HG03342 (cell line): ENCODE measurements at regions not wholly inside any gene's neighbourhood (a gene's known extent, or its start where the extent isn't known, plus 50 kb on each side); places are given as distances from the start of the nearest gene placed in this dataset.

ENCODE experiments used
- ATAC-seq: cut with Tn5 transposase; IDR thresholded peaks from one replicate; pipeline ENCODE4 v1.9.1; 2021; ENCODE audit warnings: mild to moderate bottlenecking, moderate library complexity; ENCODE audit not compliant: unreplicated experiment

GRCh38 chr13:39965309-39965708 lies 309.8 kb downstream of the COG6 start:
- ATAC-seq = no peak

GRCh38 chr13:39967199-39967959 lies 311.9 kb downstream of the COG6 start:
- no peak for ATAC-seq

- ATAC-seq = no peak
Measured at GRCh38 chr13:39968646-39969475, 313.4 kb downstream of the COG6 start.

GRCh38 chr13:39970177-39970846 lies 314.9 kb downstream of the COG6 start:
- ATAC-seq = no peak

- no peak for ATAC-seq
Measured at GRCh38 chr13:39971526-39971925, 316.1 kb downstream of the COG6 start.

- no peak for ATAC-seq
Measured at GRCh38 chr13:39976481-39976880, 321.0 kb downstream of the COG6 start.

GRCh38 chr13:39981056-39981455 lies 325.6 kb downstream of the COG6 start:
- ATAC-seq = no peak

- no peak for ATAC-seq
Measured at GRCh38 chr13:39982745-39983144, 327.3 kb downstream of the COG6 start.

GRCh38 chr13:39985071-39985470 lies 329.6 kb downstream of the COG6 start:
- no peak for ATAC-seq

- no peak for ATAC-seq
Measured at GRCh38 chr13:39988351-39988750, 332.9 kb downstream of the COG6 start.

GRCh38 chr13:39998166-39998565 lies 342.7 kb downstream of the COG6 start:
- ATAC-seq = no peak

- ATAC-seq = no peak
Measured at GRCh38 chr13:40002016-40002415, 346.6 kb downstream of the COG6 start.

GRCh38 chr13:40013554-40013953 lies 358.1 kb downstream of the COG6 start:
- ATAC-seq = no peak

GRCh38 chr13:40016953-40017660 lies 361.6 kb downstream of the COG6 start:
- ATAC-seq = no peak

GRCh38 chr13:40017662-40018262 lies 362.3 kb downstream of the COG6 start:
- ATAC-seq = no peak

- ATAC-seq = no peak
Measured at GRCh38 chr13:40023595-40024203, 368.2 kb downstream of the COG6 start.

- ATAC-seq = no peak
Measured at GRCh38 chr13:40024204-40024966, 368.9 kb downstream of the COG6 start.

- ATAC-seq = no peak
Measured at GRCh38 chr13:40024967-40025714, 369.7 kb downstream of the COG6 start.

GRCh38 chr13:40026174-40026585 lies 370.7 kb downstream of the COG6 start:
- peak; percentile 93 for ATAC-seq
